ENCODE measurements at regions not wholly inside any gene's neighbourhood (a gene's known extent, or its start where the extent isn't known, plus 50 kb on each side); places are given as distances from the start of the nearest gene placed in this dataset.
"Not testable (repeated sequence)": the region's sequence is repeated elsewhere in the genome, so short reads cannot be mapped to it uniquely, and the experiment has no call there.

DNA sequence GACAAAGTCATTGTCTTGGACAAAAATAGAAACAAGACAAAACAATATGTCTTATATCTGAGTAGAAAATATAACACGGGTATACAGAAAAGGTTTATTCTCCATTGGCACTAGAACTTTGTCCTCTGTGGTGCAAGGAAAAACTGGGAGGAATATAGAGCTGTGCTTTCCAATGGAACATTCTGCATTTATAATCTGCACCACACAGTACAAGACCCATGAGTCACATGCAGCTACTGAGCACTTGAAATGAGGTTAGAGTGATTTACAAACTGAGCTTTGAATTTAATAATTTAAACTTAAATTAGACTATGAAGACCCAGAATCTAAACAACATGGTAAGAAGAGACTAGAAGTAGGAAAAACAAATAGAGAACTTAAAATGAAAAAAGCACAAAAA, 86.1 kb downstream of the RAP2A start:
- no peak for DNase-seq

- DNase-seq: no peak
These were observed 86.9 kb downstream of the RAP2A start for GRCh38 chr13:97520866-97521265.

GRCh38 chr13:97521726-97522125, 87.8 kb downstream of the RAP2A start:
- no peak for DNase-seq

- no peak for DNase-seq
These were observed 88.3 kb downstream of the RAP2A start for GRCh38 chr13:97522243-97522642.

DNA sequence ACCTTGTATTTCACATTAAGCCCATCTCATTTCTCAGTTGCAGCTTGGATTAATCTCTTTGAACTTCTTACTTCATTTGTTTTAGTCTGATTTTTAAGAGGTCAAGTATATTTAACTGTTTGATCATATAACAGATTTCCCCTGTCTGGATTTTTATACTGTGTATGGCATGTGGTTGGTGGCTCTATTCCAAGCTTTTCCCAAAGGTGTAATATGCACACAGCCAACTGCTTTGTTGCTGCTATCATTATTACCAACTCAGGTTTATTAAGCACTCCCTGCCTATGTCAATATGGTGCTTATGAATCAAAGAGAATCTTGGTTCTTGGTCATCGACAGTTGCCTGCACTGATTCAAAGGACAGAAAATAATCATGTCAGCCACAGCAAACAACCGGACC, 92.6 kb downstream of the RAP2A start:
- no peak for DNase-seq

DNA sequence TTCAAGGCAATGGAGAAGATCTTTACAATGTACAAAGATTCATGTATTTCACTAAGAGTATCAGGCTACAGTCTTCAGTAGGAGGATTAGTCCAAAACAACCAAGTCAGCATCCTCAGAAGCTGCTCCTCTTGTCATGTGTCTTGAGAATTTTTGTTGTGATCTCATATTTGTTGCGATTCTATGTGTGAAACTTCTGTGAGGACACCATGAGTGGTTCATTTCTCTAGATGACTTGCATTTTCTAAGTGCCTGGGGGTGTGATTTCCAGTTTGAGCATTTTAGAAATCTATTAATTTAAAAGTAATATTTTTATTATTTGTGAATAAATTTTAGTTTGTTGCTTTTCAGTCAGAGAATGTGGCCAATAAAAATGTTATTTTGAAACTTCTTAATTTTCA, 94.5 kb downstream of the RAP2A start:
- DNase-seq: no peak

DNA sequence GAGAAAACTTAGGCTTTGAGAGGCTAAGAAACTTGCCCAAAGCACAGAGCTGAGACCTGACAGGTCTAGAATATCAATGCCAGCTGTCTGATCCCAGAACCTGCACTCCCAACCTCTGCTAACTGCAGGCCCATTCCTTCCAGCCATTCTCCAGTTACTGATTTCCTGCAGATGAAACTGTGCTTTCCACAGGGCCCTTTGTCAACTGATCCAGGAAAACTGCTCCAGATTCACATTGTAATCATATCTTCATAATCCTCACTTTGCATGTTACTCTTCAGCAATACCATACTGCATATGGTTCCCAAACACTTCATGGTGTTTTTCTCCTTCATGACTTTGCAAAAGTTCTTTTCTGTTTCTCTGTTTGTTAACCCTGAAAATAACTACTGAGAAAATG, 100.6 kb downstream of the RAP2A start:
- no peak for DNase-seq

DNA sequence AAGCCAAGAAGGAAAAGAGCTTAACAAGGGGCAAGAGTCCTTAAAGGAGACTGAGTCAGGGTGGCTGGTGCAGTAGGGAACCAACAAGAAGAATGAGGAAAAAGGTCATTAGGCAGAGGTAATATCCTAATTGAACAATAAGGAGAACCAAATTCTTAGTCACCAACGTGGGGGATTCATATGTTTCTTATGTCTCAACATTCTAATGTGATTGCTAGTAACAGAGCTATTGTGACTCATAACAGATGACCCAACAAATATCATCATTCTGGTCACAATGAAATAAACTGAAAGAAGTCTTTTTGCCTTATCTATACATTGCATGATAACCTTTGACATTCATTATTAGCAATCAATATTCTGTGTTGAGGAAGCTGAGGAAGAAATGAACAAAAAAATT, 101.6 kb downstream of the RAP2A start:
- no peak for DNase-seq

DNA sequence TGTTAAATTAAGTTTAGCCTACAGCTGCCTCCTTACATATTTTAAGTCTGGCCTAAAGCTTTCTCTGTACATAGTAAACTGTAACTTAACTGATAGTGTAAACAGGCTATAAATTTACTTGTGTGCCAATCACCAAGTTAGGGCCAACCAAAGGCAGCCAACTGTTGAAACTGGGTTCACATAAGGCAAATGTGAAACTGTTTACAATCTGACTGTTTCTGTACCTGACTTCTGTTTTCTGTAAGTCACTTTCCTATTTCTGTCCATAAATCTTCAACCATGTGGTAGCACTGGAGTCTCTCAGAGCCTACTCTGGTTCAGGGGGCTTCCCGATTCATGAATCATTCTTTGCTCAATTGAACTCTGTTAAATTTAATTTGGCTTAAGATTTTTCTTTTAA, 103.1 kb downstream of the RAP2A start:
- DNase-seq: no peak

DNA sequence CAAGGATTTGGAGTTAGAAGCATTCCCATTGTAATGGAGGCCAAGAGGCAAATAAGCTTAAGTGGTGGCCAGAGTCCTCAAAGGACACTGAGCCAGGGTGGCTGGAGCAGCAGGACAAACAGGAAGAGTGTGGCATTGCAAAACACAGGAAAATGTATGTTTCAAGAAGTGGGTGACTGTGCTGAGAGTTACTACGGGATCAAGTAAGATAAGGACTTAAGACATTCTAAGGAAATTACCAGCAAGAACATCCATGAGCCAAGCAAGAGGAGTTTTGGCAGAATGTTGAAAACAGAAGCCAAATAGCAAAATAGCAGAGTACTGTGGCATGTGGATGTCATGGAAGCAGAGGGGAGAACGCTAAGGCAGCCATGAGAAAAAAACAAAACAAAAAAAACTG, 104.2 kb downstream of the RAP2A start:
- DNase-seq: no peak

DNA sequence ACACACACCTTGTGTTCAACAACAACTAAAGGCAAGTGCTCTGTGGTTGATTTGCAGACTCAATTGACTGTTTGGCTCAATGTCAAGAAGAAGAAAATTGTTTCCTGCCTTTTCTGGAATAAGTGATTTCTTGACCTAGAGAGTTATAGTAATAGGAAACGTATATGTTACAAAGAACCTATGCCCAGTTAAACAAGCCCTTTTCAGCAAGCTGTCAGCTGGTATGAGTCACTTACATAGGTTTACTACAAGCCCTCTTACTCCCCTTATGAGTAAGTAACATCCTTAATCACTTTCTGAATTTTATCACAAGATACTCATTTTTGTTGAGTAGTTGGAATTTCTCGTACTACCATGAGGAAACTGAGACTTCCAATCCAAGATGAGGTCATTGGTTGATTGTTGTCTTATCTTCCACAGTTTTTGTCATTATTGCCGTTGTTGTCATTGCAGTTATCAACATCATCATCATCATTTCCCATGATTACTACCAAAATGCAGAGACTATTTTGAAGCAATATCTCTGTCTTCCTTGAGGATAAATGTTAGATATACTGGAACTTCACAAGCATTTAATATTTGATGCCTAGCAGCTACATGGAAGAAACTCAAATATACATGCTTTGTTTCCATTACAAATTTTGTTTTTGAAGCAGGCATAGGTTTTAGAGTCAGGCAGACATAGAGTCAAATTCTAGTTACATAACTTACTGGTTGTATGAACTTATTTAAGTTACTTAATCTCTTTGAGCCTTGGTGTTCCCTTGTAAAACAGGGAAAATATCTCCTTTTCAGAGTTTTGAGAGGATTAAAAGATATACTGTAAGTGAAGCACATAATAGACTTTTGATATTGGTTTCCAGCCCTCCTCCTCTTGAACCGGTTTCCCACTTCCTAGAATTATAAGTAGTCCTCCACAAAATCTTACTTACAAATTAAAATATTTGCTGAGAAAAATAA, 106.0 kb downstream of the RAP2A start:
- no peak for DNase-seq

DNA sequence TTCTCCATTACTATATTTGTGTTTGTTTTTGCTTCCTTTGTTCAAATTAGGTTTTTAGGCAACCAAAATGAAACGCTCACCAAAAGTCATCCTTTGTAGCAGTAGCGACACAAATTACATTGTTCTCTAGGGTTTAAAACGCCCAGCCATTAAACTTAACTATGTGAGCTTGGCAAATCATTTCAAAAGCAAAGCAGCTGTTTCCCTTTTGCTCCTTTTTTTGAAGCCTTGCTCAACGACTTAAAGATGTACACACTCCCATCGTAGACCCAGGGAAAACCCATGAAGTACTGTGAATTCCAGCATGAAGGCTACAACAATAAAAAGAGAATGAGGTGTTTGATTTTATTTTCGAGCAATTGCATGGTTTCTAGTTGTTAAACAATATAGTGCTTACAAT, 106.7 kb downstream of the RAP2A start:
- no peak for DNase-seq

DNA sequence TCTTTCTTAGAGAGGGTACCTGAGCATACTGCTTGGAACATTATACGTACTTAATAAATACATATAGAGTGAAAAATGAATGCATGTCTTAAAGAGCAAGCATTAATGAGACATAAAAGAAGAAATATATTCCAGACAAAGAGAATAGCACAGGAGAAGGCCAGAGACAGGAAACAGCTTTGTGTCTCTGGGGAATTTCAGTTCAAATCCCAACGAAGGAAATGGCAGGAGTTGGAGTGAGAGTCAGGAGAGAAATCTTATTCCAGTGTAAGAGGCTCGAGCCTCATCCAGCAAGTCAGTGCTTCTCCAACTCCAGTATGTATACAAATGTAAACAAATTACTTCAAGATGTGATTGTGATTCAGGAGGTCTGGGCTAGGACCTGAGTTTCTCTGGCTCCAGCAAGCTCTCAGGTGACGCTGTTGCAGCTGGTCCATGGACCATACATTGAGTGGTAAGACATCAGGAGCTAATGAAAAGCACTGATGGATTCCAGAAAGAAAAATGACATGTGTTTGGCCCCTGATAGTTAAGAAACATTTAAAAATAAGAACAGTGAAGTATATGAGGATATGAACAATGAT, 108.2 kb downstream of the RAP2A start:
- DNase-seq: no peak

- no peak for DNase-seq
These were observed 110.2 kb downstream of the RAP2A start for GRCh38 chr13:97544031-97544765.

- DNase-seq: not testable (repeated sequence)
These were observed 111.1 kb downstream of the RAP2A start for GRCh38 chr13:97544971-97545499.

GRCh38 chr13:97548138-97548537, 114.2 kb downstream of the RAP2A start:
- no peak for DNase-seq

GRCh38 chr13:97548711-97549110, 114.7 kb downstream of the RAP2A start:
- DNase-seq: no peak

GRCh38 chr13:97549201-97549600, 115.2 kb downstream of the RAP2A start:
- DNase-seq: no peak

DNA sequence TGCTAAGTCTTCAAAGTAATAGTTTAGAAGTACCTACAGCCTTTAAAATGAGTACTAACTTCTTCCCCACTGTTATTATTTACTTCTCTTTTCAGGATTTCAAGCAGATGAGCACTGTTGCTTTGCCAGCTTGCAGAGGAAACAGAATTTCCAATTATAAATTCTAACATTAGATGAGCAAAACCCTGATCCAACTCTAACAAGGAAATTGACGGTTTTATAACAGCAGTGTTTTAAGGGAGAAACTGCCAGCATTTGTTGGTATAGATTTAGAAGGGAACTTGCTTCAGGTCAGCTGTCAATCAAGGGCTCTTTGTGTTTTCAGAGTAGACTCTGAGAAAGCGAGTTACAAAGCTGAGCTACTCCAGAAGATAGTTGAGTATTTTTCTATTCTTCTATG, 120.5 kb downstream of the RAP2A start:
- no peak for DNase-seq

GRCh38 chr13:97555034-97555433, 121.1 kb downstream of the RAP2A start:
- DNase-seq: no peak

DNA sequence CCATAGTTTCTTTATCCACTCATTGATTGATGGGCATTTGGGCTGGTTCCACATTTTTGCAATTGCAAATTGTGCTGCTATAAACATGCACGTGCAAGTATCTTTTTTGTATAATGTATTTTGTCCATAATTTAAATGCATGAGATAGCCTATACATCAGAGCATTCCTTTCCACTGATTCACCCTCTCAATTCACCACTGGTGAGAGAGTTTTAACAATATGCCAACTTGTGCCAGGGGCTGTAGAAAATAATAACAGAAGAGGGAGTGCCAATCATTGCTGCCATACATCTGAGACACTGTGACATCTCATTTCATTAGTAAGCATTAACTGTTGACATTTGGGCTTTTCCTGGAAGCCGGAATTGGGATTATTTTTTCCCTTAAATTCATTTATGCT, 125.1 kb downstream of the RAP2A start:
- no peak for DNase-seq

GRCh38 chr13:97559981-97560380, 126.0 kb downstream of the RAP2A start:
- DNase-seq: no peak

DNA sequence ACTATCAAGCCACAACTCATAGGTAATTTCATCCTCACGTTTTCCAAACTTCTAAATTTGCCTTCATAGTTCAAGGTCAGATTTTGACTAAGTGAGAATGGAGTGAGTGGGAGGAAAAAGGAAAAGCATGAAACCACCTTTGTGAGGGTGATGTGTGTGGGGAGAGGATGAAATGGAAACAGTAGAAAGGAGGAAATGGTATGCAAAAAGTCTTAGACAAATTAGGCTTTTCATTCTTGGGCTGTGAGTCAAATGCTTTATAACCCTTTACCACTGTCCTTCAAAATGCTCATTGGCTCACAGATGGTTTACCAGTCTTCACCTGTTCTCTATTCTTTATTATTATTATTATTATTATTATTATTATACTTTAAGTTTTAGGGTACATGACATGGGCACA, 127.2 kb downstream of the RAP2A start:
- DNase-seq: no peak

Measured in occipital lobe (tissue), 1 donor.